ENCODE measurements at regions not wholly inside any gene's neighbourhood (a gene's known extent, or its start where the extent isn't known, plus 50 kb on each side); places are given as distances from the start of the nearest gene placed in this dataset.
A peak's percentile ranks its signal among the peaks of the same experiment; 100 is the strongest.
"Not testable (repeated sequence)": the region's sequence is repeated elsewhere in the genome, so short reads cannot be mapped to it uniquely, and the experiment has no call there.

DNA sequence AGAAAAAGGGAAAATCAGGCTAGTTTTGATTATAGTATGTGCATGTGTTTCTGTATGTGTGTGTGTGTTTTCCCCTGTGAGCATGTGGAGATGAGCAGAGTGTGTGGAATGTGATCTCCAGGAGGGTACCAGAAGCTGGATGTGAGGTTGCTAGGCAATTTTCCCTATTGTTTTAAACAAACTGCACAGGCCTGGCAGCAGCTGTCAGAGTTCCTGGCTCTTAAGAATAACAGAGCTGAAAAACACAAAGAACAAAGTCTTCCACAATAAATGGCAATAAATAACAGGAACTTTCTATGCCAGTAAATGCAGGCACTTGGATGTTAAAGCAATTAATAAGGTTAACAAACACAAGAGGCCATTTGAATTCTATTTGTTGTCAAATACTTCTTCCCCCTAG is 344.6 kb upstream of the CTSO start:
- DNase-seq: no peak

DNA sequence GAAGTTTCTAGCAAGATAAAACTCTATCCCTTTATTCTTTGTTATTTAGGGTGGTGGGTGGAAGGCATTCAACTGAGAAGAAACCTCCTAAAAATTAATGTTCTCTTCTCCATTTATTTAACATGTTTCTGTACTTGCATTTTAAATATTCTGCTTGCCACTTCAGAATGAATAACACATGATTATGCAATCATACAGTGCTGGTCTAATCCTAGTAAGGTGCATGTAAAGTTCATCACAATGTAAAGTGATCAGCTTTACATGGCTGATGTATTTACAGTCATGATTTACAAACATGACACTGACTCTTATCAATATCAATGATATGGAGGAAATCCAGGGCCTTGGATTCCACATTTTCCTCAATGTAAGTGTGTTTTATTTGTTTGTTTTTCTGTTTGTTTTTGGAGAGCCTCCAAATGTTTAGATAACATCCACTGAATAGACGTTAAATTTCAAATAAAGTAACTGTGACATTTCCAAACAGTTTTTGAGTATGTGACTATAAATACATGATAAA is 342.1 kb upstream of the CTSO start:
- no peak for DNase-seq

DNA sequence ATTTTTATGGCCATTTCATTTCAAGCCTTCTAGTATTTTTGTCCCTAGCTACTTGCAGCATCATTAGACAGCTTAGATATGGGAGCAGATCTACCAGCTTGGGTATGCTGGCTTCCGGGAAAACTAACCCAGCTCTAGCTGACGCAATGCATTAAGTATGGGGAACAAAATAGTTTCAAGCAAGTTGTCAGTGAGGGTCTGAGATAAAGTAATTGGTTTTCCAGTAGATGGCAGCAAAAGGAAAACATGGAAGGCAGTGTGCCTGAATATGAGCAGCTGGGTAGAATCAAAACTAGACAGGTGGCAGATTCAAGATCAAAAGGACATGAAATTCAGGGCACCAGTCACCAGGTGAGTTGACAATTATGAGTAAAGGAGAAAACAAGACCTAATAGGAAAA is 340.9 kb upstream of the CTSO start:
- peak; percentile 42 to 48 for DNase-seq

DNA sequence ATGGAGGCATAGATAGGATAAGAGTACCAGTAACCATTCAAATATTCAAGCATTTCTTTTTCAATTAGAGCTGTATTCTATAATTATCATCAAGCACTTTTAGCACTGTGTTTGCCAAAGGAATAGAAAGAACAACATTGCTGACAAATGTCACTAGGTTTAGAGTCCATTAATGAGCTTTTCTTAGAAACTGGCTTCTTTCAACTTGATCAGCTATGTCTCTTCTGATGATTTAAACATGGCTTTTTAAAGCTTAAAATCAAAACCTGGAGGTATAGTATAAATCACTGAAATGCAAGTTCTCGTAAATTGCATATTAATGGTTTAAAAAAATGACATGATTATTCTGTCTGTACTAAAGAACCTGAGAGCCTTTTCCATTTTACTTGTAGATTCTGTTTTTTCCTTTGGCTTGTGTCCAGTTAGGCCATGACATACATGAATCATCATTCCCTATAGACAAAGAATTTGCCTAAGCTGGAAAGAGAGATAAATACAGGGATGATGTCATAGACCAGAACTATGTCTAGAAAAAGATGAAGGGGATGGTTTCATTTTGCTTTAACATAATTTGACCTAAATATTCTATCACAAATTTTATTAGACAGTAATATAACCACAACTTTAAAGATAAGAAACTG is 340.1 kb upstream of the CTSO start:
- DNase-seq: no peak

DNA sequence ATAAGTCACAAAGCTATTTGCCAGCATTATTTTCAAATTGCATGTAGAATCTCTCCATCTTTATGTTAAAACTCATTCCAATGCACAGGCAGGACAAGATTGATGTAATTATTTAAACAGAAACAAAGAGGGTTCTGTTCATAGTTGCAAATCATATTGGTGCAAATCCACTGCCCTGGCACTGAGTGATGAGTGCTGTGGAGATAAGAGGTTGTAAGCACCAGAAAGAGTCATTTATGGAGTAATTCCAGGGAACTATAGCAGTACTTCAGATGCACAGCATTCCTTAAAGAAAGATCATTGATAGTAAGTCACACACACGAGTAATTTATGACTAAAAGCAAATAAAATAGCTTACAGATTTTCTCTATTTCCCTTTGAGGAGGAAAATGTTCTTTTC is 337.7 kb upstream of the CTSO start:
- no peak for DNase-seq

DNA sequence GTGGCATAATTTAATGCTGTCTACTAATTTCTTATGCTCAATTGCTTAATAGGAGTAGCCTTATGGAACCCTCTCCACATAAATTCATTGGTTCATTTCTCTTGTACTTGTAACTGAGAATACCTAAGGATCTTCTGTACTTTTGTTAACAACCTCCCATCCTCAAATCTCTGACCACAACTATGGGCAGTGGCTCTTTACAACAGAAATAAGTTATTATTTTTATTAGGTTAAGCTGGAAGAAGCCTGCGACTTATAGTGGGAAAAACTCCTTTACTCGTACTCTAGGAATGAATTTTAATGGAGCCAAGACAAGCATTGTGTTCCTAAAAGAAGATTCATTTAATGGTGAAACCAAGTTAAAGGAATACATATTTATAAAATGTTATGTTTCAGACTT is 337.1 kb upstream of the CTSO start:
- no peak for DNase-seq

DNA sequence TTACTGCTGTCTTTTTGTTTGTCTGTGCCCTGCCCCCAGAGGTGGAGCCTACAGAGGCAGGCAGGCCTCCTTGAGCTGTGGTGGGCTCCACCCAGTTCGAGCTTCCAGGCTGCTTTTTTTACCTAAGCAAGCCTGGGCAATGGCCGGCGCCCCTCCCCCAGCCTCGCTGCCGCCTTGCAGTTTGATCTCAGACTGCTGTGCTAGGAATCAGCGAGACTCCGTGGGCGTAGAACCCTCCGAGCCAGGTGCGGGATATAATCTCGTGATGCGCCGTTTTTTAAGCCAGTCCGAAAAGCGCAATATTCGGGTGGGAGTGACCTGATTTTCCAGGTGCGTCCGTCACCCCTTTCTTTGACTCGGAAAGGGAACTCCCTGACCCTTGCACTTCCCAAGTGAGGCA is 336.4 kb upstream of the CTSO start:
- not testable (repeated sequence) for DNase-seq

DNA sequence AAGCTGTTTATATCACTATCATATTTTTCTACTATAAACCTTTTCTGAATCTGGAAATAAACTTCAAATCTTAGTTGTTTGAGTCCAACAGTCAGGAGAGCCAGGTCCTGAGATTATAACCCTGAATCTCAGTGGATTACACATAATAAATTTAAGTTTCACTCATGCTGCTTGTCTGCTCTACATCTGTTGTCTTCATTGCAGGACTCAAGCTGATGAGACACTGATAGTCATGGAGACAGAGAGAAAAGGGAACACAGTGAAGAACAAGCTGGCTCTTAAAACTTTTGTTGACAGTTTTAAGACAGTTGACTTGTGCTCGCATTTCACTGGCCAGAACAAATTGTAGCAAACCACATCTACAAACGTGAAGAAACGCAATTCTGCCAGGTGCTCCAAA is 327.0 kb upstream of the CTSO start:
- no peak for DNase-seq

DNA sequence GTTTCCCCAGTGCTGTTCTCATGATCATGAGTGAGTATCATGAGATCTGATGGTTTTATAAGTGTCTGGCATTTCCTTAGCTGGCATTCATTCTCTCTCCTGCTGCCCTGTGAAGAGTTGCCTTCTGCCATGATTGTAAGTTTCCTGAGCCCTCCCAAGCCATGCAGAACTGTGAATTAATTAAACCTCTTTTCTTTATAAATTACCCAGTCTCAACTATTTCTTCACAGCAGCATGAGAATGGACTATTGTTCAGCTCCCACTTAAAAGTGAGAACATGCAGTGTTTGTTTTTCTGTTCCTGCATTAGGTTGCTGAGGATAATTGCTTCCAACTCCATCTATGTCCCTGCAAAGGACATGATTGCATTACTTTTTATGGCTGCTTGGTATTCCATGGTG is 311.7 kb upstream of the CTSO start:
- DNase-seq: no peak

DNA sequence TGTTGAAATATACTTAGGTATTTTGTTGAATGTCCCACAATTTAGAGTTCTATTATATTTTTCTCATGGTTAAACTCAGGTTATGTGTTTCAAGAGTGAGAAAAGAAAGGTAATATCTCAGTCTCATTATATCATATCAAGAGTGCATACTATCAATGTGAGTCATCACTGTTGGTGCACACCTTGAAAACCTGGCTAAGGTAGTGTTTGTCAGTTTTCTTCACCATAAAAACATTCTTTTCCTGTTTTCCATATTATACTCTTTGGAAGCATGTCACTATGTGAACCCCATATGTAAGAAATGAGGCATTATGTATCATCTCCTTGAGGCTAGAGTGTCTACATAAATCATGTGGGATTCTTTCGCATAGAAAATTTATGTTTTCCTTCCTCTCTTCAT is 307.6 kb upstream of the CTSO start:
- DNase-seq: no peak

DNA sequence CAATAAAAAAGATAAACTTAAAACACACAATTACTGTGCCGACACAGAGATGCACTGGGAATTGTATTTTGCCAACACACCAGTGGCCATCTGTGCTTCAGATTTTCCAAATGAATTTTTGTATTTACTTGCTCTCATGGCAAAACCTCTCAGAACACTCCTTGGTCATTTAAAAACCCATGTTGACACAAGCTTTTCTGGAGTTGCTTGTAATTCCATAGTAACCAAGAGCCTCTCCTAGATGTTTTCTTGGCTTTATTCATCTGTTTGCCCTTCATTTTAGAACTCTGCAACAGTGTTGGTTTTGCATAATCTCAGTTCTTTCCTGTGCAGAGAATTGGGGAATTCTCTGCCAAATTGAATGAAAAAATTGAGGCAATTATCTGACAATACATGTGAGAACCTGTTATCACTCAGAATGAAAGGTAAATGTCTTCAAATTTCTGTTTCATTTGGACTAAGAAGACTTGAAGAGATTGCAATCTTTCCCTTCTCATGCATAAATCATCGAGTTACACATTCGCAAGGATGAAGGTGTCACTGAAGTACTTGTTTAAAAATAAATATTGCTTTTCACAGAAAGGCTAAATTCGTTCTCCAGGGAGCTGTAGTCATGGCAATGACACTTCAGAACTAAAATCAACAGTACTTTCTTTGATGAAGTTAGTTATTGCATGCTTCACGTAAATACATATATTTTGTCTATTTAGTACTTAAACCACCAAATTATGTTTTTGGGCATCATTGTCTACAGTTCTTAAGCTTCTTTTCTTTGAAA is 301.8 kb upstream of the CTSO start:
- no peak for DNase-seq

DNA sequence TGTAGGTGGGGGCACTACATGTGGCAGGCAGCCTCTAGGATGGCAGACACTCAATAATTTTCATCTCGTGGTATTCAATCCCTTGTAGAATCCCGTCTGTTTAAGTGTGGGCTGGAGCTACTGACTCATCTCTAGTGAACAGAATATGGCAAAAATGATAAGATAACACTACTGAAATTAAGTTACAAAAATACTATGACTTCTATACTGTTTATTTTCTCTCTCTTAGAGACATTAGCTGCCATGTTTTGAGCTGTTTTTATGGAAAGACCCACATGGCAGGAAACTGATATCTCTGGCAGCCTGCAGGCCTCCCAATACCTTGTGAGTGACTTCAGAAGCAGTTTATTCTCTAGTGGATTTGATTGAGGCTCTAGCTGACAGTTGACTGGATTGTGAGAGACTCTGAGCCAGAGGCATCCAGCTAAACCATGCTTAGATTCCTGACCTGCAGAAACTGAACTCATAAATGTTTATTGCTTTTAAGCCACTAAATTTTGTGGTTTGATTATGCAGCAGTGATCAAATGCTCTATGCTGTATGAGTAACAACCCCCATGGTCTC is 298.8 kb upstream of the CTSO start:
- DNase-seq: no peak

DNA sequence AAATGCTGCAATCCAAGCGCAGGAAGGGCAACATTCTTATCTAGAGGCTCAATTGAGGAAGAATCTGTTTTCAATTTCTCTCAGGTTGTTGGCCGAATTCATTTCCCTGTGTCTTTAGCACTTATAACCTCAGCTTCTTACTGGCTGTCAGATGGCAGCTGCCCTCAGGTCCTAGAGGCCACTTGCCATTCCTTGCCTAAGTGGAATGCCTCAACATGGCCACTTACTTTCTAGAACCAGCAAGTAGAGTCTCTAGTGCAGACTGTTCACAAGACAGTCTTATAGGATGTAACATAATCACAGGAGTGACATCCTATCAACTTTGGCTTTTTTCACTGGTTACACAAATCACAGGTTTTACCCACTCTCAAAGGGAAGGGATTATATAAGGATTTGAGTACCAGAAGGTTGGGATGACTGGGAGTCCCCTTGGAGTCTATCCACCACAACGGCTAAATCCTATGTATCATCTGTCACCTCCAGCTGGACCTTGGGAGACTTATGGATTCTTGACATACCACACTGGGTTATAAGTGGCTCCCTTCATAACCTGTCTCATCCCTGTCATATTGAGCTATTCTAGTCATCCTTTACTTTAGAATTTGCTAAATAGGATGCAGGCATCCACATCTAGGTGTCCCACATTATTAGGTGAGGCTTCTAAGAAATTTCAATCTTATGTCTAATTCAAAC is 297.9 kb upstream of the CTSO start:
- no peak for DNase-seq

DNA sequence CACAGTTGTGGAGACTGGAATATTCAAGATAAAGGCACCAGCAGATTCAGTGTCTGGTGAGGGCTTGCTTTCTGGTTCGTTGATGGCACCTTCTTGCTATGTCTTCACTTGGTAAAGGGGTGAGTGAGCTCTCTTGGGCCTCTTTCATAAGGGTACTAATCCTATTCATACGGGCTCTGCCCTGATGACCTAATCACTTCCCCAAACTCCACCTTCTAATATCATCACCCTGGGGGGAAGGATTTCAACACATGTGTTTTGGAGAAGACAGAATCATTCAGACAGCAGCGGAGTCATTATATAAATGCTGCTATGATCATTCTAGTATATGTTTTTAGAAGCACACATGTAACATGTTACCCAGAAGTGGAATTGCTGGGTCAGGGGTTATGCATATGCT is 295.3 kb upstream of the CTSO start:
- no peak for DNase-seq

DNA sequence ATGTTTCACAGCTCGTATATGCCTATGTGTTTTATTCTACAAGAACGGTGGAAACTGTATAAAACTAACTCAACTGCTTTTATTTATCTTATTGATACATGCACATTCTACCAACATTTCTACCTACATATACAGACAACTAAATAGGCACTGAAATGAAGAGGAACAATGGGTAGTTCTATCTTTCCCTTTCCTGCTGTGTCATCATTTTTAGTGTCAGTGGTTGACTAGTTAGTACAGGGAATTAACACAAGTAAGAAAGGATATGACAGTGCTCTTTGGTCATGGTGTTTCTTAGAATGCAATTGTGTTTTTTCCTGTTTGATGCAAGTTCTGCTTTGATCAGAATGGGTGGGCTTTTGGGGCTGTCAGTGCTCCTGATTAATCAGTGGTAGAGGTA is 293.8 kb upstream of the CTSO start:
- no peak for DNase-seq

DNA sequence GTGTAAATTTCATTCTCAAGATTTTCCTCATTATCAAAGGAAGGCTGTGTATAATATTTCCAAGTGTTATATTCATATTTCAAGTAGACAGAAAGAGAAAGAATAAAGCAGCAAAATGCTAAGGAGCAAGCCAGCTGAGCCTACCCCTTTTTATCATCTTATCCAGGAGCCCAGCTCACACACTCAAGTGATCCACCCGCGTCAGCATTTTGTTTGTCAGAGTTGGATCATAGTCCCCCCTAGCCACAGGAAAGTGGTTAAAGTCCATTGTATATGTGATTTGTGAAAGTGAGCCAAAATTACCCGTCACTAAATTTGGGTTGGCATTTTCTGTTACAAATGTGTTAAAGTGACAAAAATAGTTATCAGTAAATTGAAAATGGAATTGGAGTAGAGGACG is 289.3 kb upstream of the CTSO start:
- DNase-seq: no peak

DNA sequence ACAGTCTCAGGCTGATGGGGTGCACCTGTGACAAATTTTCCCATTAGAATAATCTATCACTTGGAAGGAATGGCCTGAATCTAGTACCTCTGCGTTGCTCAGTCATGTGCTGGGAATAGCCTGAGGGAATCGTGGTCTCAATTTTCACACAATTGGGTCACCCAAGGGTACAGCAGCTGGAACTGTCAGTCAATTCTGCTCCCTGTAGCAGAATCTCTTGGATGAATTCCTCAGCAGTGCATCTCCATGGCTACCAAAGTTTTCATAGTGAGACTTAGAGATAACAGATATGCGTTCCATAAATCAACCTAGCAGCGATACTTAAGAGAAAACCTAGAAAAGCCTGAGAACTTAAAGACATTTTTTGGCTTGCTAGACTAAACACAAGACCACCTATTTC is 288.7 kb upstream of the CTSO start:
- DNase-seq: no peak

DNA sequence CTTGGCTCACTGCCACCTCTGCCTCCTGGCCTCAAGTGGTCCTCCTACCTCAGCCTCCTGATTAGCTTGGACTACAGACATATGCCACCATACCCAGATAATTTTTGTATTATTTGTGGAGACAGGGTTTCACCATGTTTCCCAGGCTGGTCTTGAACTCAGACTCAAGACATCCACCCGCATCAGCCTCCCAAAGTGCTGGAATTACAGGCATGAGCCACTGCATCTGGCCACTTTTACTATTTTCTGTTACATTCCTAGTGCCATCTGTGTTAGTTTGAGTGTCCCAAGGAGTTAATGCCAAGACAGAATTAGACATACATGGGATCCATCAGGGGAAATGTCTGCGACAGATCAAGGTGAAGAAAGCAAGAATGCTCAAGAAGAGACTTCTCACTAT is 288.2 kb upstream of the CTSO start:
- DNase-seq: no peak

DNA sequence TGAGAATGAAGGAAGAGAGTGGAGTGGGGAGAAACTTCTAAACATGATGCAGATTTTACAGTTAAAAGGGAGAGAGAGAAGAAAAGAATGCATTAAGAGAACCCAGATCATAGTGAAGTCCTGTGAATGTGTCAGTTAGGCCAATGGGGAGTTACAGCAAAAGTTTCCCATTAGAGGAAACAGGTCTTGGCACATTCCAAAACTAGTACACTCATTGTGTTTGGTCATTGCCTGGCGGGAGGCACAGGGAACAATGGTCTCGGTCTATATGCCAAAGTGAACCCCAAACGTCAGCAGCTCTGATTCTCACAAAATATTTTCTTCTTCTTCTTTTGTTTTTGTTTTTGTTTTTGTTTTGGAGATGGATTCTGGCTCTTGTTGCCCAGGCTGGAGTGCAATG is 284.5 kb upstream of the CTSO start:
- DNase-seq: no peak

DNA sequence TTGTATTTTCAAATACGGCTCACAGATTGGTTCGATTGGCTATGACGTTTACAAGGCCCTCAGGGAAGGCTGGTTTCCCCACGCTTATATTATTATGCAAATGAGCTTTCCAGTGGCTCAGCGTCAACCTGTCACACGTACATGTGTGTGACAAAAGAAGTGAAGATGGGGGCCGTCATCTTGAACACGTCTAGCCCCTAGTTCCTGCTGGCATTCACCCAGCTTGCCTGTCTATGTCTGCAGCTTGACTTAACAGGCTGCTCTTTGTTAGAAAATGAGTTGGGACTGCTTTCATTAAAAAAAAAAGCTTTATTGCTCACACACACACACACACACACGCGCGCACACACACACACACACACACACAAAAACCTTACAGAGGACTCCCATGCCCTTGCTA is 283.6 kb upstream of the CTSO start:
- no peak for DNase-seq

DNA sequence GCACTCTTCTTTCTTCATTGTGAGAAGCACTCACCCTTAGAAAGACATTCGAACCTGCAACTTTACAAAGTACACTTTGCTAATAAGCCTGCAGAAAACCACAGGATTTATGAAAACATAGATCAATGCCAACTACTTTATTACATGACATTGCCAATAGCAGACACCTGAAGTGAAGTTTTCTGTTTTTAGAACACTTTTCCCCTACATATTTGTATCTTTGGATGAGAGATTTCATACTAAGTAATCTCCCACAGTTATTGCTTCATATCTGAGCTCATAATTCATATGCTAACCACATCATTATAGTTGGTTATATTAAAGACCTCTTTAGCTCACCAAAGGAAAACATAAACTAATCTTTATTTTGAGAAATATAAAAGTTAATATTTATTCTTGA is 276.5 kb upstream of the CTSO start:
- DNase-seq: no peak

DNA sequence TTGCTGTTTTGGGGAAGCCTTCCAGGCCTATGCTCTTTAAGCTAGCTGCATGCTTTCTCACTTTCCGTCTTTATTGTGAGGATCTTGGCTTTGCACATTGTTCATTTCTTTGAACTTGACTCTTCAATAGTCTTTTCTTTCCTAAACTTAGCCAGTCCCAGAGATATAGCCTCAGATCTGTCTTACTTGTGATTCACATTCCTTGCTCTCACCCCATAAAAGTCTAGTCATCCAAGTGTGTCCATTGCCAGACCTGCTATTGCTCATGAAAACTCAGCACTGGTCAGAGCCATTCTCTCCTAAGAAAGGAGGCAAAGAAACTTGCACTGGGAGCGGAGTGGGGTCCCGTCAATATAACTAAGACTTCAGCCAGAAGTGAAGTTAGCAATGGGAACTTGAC is 275.0 kb upstream of the CTSO start:
- no peak for DNase-seq

DNA sequence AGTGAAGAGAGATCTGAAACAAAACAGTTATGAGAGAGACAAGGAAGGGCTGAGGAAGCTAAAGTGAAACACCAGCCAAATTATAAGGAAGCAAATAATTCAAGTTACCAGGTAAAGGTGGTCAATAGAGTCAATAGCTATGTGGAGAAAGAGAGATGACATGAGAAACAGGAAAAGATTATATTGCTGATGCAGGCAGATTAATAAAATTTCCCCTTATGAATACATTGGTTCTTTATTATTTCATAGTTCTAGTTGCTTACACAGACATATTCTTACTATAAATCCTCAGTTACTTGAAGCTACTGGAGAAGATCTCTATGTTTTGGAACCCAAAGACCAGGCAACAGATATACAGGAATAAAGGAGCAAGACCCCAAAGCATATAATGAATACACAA is 273.7 kb upstream of the CTSO start:
- DNase-seq: no peak

DNA sequence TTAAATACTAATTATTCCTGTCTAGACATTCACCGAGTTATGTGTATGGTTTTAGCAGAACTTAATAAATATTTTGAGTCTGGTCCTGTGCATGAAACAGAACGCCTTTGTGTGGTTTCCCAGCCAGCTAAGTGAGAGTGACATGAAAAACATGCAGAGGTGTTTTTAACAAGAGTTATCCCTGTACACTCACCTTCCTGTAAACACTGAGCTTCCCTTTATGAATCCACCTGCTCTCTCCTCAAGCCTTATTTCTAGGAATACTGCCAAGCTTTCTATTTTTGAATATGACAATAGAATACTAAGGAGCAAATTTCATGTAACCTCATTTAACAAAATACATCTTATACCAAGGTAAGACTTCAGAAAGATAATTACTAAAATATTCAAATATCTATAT is 270.3 kb upstream of the CTSO start:
- DNase-seq: no peak
